C1 segment of cervical spinal cord (tissue), 14 donors: ENCODE measurements at regions not wholly inside any gene's neighbourhood (a gene's known extent, or its start where the extent isn't known, plus 50 kb on each side); places are given as distances from the start of the nearest gene placed in this dataset.
"Not testable (repeated sequence)": the region's sequence is repeated elsewhere in the genome, so short reads cannot be mapped to it uniquely, and the experiment has no call there.

Experiments
- DNase-seq, 14 donors: peaks; one replicate each; lab custom pipeline; 2025; lab: John Stamatoyannopoulos, UW

DNA sequence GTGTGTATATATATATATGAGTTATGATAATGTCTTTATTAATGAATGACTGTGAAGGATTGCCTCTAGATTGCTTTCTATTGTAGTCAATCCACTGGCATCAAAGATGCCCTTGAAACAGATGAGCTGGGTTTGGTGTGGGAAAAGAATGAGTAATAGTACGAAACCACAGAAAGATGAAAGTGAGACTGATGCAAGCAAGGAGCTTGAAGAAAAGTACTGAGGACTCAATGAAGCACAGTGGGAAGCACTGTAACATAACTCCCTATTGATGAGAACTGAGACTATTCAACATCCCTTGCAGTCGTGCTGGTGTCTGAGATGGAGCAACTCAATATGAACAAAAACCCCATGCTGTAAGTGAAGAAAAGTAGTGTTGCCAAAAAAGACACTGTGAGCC is 1794.2 kb downstream of the SLITRK5 start:
- no peak for DNase-seq

DNA sequence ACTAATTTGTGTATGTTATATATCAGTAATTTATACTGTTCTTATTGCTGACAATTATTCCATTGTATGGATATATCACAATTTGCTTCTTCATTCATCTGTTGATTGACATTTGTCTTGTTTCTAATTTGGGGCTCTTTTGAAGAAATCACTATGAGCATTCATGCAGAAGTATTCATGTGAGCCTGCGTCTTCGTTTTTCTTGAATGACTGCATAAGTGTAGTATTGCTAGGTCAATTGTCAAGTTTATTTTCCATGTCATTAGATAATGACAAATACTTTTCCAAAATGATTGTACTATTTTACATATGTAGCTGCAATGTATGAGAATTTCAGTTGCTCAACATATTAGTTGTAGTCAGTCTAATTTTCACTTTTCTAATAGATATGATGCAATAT is 1796.9 kb downstream of the SLITRK5 start:
- DNase-seq = no peak

DNA sequence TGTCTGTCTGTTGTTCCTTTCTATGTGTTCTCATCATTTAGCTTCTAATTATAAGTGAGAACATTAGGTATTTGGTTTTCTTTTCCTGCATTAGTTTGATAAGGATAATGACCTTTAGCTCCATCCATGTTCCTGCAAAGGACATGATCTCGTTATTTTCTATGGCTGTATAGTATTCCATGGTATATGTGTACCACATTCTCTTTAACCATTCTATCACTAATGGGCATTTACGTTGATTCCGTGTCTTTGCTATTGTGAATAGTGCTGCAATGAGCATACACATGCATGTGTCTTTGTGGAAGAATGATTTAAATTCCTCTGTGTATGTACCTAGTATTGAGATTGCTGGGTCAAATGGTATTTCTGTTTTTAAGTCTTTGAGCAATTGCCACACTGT is 1799.7 kb downstream of the SLITRK5 start:
- no peak for DNase-seq

DNA sequence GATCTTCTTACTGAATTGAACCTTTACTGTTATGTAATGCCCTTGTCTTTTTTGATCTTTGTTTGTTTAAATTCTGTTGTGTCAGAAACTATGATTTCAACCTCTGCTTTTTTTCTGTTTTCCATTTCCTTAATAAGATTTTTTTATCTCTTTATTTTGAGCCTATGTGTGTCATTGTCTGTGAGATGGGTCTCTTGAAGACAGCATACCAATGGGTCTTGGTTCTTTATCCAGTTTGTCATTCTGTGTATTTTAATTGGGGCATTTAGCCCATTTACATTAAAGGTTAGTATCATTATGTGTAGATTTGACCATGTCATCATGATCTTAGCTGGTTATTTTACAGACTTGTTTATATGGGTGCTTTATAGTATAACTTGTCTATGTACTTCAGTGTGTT is 1803.3 kb downstream of the SLITRK5 start:
- DNase-seq = no peak

DNA sequence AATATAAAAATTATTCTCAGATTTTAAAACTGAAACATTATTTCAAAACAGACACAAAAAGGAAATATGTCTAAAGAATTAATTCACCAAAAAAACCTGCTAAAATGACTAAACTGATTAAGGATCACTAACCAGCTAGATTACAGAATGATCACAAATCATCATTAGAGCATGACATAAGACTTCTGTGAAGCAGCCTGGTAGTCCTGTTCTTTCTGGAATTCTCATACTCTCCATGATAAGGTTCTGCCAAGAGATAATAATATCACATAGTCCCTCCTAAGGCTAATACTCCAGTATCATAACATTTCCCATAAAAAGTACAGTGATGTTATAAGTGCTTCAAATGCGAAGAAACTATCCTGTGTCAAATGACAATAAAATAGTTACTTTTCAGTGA is 1814.9 kb downstream of the SLITRK5 start:
- no peak for DNase-seq

DNA sequence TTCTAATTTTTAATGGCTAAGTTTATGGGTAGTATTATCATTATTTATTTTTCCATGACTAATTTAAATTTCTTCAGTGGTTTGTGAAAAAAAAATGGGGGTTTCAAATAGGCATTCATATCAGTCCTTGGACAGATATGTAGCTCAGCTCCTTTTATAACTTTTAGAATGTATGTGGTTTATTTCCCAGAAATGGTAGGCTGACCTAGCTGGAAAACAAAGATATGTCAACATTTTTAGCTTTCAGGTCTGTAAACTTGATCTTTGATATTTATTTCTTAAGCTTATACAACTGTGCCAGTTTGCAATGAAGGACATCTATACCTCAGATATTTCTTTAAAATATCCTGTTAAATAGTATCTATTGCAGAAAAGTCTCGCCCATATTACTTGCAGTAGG is 1815.5 kb downstream of the SLITRK5 start:
- DNase-seq = no peak

DNA sequence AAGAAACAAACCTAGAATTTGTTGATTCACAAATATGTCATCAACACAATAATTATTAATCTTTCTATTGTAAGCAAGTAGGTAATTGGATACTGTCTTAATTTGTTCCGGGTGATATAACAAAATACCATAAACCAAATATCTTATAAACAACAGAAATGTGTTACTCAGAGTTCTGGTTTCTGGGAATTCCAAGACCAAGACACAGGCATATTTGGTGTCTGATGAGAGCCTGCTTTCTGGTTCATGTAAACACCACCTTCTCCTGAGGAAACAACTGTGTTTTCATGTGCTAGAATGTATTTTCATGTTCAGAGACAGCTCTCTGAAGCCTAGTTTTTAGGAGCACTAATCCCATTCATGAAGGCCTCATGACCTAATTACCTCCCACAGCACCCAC is 1819.5 kb downstream of the SLITRK5 start:
- DNase-seq = no peak

DNA sequence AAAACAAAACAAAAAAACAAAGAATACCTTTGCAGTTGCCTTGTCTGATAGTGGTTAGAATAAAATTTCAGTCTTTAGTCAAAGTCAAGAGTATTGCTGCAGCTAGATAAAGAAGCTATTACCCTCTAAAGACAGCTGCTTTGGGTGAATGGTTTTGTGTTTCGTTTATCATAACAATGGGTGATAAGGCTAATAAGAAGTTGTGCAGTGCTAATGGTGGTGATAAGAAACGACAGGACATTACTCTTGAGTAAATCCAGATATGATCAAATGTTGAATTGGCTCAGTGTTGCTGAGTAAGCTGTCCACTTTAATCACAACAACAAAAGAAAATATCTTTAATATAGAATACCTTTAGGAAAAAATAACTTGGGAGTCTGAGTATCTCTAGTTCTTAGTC is 1825.3 kb downstream of the SLITRK5 start:
- no peak for DNase-seq

DNA sequence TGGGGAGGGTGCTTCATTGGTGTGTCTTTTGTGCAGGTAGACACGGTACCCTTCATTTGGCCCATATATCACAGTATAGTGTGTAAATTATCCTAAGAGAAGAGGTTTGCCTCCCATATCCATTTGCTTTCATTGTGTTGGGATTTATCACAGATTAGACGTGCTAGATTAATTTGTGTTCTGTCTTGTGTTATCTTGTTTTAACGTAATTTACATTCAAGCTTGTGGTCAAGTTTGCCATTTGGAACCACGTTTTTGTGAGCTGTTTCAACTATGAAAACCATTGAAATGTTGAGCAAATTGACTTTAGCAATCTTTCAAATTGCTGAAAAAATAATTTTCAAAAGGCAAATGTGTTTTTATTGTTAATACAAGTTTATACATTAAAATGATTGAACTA is 1826.5 kb downstream of the SLITRK5 start:
- DNase-seq = no peak

DNA sequence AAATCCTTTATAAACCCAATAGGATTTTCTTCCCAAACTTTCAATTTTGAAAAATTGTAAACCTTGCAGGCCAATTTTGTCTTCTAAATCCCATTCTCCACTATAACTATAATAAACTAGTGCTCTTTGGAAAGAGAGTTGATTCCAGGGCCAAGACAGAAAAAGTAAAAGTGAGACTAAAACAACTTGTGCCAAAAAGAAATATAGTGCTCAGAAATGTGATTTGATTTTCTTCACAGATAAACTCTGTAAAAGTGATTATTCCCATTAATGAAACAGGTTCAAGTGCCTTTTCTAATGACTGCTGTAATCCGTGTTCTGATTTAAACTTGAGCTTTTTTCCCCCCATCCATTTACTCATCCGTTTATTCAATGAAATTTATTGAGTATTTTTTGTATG is 1831.1 kb downstream of the SLITRK5 start:
- DNase-seq = no peak

DNA sequence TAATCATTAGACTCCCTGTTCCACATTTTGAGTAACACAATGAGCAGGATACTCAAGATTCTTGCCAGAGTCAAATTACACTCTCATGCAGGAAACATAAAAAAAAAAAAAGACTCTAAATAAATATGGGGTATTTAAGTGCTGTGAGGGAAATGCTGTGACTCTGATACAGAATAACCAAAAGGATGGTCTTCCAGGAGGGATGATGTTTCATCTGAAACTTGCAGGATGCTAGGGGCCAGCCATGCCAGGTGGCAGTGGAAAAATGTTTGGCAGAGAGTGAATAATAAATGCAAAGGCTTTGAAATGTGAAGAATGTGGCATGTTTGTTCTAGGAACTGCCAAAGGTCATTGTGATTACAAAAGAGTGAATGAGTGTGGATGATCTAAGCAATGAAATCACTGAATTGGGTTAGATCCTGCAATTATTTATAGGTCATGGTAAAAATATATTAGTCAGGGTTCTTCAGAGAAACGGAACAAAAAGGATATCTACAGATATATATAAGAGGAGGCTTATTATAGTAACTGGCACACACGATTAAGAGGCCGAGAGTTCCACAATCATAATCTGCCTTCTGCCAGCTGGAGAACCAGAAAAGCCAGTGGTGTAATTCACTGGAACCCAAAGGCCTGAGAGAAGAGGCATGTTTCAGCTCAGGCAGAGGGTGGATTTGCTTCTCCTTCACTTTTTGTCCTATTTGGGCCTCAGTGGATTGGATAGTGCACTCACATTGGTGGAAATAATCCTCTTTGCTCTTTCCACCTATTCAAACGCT is 1832.8 kb upstream of the MIR17HG start:
- DNase-seq = no peak

DNA sequence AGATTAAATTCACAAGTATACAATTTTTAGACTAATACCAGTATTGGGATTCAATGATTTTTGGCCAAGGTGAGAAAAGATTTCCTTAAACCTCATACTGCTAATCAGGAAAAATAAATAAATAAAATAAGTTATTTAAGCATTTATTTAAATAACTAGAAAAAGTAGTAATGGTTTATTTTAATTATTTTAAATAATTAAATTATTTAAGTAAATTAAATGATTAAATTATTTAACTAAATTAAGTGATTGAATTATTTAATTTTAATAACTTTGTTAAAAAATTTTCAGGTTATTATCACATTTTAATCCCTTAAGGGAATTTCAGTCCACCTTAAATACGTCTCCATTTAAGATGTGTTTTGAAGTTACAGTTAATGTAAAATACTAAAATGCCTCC is 1831.5 kb upstream of the MIR17HG start:
- DNase-seq = no peak

DNA sequence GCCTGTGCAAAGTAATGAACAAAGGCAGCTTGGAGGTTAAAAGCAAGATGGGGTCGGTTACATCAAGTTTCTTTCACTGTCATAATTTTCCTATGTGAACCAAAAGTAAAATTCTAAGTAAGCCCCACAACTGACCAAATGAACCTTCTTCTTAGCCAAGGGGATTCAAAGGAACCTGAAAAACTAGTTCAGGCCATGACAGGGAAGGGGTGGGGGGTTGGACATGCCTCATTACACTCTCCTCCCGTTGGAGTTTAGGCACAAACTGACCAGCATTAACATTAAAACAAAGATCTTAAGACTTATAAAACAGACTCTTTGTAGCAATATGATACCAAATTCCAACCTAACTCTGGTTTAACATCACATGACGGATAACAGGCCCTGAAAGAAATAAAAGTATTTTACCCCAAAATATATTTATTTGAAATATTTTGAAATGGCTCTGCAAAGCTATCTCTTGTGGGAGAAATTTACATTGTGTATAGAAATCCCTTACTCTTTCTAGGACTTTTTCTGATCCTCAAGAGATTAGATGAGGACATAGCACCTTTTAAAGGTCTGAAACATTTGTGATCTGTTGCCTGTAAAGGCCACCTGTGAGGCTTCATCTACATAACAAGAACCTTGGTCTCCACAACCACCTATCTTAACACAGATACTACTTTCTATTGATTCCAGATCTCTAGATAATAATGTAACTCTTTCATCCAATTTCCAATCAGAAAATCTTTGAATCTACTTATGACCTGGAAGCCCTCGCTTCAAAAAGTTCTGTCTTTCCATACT is 1829.0 kb upstream of the MIR17HG start:
- DNase-seq = no peak

DNA sequence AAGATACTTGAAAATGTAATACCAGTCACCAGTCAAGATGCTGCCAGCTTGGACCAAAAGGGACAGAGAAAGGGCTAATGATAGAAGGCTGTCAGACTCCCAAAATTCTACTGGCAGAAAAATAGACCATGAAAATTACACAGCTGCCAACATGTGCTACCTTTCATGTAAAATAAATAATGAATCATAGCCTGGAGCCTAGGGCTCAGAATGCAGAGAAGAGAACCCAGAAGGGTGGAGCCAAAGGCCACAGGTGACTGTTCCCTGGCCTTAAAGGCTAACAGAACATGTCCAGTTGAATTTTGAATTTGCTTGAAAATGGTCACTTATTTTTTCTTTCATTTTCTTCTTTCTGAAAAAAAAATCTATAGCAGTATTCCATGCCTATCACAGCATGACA is 1827.0 kb upstream of the MIR17HG start:
- DNase-seq = no peak

DNA sequence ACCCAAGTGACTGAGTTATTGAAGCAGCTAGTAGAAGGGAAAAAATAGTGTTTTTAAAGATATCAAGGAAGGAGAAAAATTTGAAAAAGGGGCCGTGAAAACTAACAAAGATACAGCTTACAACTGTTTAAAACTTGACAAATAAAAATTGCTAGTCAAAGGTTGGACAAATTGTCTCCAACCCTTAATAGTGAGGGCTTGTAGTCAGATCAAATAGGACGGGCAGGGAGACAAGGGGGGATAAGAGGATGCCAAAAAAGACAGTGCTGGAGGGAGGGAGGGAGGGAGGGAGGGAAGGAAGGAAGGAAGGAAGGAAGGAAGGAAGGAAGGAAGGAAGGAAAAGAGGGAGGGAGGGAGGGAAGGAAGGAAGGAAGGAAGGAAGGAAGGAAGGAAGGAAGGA is 1825.8 kb upstream of the MIR17HG start:
- not testable (repeated sequence) for DNase-seq

DNA sequence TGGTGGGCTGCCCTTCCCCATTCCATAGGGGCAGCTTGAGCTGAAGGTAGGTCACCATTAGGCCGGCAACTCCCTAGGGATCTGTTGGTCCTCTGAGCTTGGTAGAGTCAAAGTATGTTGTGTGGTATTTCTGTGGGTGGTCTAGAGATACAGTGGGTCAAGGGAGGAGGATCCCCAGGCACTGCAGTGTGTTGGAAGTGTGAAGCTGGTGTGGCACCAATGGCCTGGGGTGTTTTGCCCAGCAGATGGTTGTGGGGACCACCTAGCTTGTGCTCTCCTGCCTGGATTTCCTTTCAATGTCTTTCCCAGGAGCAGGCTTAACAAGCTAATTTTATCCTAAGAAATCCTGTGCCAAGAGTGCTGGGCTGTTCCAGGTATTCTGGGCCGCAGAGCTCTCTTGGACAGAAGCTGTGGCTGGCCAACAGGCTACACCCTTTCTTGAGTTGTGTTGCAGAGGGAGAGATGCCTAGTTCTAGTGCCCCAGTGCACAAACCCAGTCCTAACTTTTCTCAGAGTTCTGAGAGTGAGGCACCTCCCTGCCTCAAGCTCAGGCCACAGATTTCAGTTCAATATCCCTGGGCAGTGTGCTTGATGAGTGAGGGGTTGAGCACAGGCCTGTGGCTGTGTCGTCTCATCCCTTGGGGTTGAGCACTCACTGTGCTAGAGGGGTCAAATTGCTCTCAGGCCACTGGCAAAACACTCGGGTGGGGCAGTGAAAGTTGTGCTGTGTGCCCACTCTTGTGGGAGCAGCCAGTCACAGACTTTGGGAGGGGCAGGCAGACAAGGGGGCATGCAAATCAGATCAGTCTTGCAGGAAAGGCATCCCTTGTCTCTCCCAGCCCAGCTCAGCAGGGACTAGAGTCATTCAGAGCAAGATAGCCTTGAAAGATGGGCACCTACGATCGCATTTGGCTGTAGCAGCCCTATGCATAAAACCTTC is 1806.1 kb upstream of the MIR17HG start:
- no peak for DNase-seq

DNA sequence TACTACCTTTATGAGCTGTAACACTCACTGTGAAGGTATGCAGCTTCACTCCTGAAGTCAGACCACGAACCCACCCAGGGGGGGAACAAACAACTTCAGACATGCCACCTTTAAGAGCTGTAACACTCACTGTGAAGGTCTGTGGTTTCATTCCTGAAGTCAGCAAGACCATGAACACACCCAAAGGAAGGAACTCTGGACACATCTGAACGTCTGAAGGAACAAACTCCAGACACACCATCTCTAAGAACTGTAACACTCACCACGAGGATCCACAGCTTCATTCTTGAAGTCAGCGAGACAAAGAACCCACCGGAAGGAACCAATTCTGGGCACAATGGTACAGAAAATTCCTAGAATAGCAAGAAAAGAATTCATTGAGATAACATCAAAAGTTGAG is 1796.5 kb upstream of the MIR17HG start:
- DNase-seq = no peak

DNA sequence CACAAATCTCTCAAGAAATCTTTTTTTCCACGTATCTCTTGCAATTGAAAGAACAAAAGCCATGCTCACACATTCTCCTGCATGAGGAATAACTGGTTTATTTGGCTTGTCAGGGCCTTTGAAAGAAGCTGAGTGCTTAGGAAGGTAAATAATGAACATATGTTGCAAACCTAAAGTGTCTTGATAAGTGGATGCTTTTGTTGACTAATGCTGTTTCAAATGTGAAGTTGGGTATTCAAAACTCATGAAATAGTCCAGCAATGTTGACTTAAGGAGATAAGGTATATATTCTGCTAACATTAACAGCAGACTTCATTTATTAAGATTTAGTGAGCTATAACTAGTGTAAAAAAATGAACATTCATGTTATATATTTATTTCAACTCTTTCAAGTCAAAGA is 1792.7 kb upstream of the MIR17HG start:
- no peak for DNase-seq

DNA sequence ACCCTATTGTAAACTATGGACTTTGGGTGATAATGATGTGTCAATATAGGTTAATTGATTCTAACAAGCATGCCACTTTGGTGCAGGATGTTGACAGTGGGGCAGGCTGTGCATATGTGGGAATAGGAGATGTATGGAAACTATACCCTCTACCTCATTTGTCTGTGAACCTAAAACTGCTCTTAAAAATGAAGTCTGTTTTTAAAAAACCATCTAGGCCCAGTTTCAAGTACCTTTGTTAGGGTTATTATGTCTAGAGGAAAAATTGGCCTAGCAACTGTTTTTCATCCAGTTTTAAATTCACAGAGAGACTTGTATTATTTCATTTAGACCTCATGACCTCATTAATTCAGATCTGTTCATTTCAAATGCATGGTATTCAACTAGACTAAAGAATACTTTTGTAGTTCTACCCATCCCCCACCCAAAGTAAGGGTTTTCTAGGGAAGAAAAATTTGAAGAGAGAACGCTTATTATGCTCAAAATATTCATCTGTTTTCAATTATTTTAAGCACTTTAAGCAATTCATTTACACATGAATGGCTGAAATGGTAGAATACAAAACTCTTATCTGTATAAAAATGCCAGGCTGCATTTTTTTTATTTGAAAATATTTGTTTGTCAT is 1781.9 kb upstream of the MIR17HG start:
- DNase-seq = no peak

DNA sequence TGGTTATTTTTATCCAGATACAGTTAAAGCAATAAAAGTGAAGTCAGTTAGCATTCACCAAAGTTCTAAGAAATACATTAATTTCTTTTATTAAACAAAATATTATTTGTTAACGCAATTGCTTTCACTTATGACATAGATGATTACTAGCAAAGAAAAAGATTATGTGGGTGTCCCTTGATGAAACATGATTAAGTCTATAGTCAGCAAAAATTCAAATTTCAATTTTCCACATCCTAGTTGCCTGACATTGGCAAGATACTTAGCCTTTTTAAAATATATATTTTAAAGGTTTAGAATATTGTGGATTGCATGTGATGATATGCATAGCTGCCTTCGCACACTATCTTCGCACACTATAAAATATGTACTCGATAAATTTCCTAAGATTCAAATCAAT is 1780.5 kb upstream of the MIR17HG start:
- DNase-seq = no peak

DNA sequence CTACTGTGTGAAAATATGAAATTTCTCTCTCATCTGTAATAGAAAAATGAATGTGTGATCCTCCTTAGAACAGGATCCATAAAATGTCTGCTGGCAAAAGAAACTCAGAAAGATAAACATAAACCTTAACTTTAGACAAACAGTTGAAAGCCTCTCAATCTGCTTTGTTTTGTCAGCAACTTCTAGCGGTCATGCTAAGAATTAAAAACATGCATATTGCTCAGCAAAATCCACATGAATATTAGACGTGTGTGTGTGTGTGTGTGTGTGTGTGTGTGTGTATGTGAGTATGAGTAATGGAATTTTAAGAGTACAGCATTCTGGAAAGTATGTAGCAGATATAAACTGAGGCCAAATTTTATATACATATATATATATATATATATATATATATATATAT is 1779.2 kb upstream of the MIR17HG start:
- no peak for DNase-seq

DNA sequence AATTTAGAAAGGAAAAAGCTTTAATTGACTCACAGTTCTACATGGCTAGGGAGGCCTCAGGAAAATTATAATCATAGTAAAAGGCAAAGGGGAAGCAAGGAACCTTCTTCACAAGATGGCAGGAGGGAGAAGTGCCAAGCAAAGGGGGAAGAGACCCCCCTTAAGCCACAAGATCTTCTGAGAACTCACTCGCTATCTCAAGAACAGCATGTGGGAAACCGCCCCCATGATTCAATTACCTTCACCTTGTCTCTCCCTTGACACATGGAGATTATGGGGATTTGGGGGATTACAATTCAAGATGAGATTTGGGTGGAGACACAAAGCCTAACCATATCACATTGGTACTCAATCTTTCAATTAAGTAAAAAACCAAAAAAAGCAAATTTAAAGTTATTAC is 1778.7 kb upstream of the MIR17HG start:
- DNase-seq = no peak
